ENCODE measurements at regions not wholly inside any gene's neighbourhood (a gene's known extent, or its start where the extent isn't known, plus 50 kb on each side); places are given as distances from the start of the nearest gene placed in this dataset.

- Histone ChIP-seq H3K56ac (ENCODE audit: extremely low read depth, insufficient read depth, low read length) (peak overlapping the region; percentile 29), H3K4ac (ENCODE audit: low read depth, low read length) (peak overlapping the region; percentile 78), H3K14ac (replicated peaks; ENCODE audit: low read depth, low read length) (peak overlapping the region; percentile 23; the same call in 1 of the 2 replicates), H3K23ac (ENCODE audit: low read depth, low read length) (peak overlapping the region; percentile 43; the same call in 1 of the 2 replicates), H3K27me3 (ENCODE audit: control insufficient read depth, insufficient read depth, low read length) (no peaks in the 10 kb centered on the region), H2AFZ (replicated peaks; ENCODE audit: low read length, poor library complexity) (no peak overlapping the region), H3K27ac (ENCODE audit: insufficient read depth, low read length) (peak overlapping the region; percentile 82), H3K4me3 (ENCODE audit: insufficient read depth, low read depth, low read length) (no peak overlapping the region), H4K91ac (ENCODE audit: insufficient read depth, low read depth, low read length) (peak overlapping the region; percentile 84), H3K9me3 (ENCODE audit: control insufficient read depth, insufficient read depth, low read length) (no peaks in the 10 kb centered on the region; the same call in 1 of the 2 replicates), H2BK15ac (ENCODE audit: low read depth, low read length) (peak overlapping the region; percentile 87), H3K4me2 (ENCODE audit: low read depth, low read length) (no peak overlapping the region), H2BK20ac (ENCODE audit: low read depth, low read length) (peak overlapping the region; percentile 88), H3K4me1 (ENCODE audit: control insufficient read depth, insufficient read depth, low read length) (peaks cover 15% of the 10 kb centered on the region; the same call in 1 of the 2 replicates), H4K5ac (ENCODE audit: low read depth, low read length) (peak overlapping the region; percentile 99; the same call in 1 of the 2 replicates), H2BK5ac (ENCODE audit: low read depth, low read length, poor library complexity, severe bottlenecking) (peak overlapping the region; percentile 99), H3K36me3 (ENCODE audit: control insufficient read depth, insufficient read depth, low read length) (no peaks in the 10 kb centered on the region), H2AK9ac (replicated peaks; ENCODE audit: low read depth, low read length, poor library complexity) (no peak overlapping the region), H3K79me1 (ENCODE audit: low read depth in 1 of 2, low read length in 2 of 2) (no peaks in the 10 kb centered on the region), H2AK5ac (ENCODE audit: low read depth, low read length) (peak overlapping the region; percentile 83), H3K18ac (ENCODE audit: low read depth, low read length) (peak overlapping the region; percentile 99; the same call in 1 of the 2 replicates), H4K8ac (ENCODE audit: low read depth in 2 of 2, low read length in 2 of 2) (peak overlapping the region; percentile 75 to 82), H2BK120ac (ENCODE audit: low read depth, low read length) (peak overlapping the region; percentile 91), H3K9ac (ENCODE audit: low read depth, low read length) (no peak overlapping the region), H4K20me1 (ENCODE audit: insufficient read depth, low read length) (no peaks in the 10 kb centered on the region), H3K9me1 (ENCODE audit: insufficient read depth, low read length) (peaks cover 3% of the 10 kb centered on the region; the same call in 1 of the 2 replicates)
- dilution Hi-C loops (cut with HindIII; ENCODE audit: low sequenced_read_pairs, unreplicated experiment): no loop called here
- TF ChIP-seq CEBPB (IDR thresholded peaks at IDR 0.05; ENCODE audit: low read depth, low read length) (peak; percentile 97), FOS (IDR thresholded peaks at IDR 0.05; ENCODE audit: low read depth, low read length) (no peak)
- WGBS, 2 experiments (ENCODE audit: extremely low coverage in 2 of 2, insufficient read length in 1 of 2): no CpG with 5 or more reads among the region's 3 CpGs
- POLR2A ChIA-PET (ENCODE audit: unreplicated experiment): no interaction called here
- CTCF ChIA-PET: no interaction called here
- ATAC-seq (ENCODE audit: low read depth) (peak; percentile 56), DNase-seq (peak; percentile 91)
- intact Hi-C loops (cut with micrococcal nuclease): no loop called here
- no TSS peak for BruUV-seq (replicated peaks)
- in situ Hi-C loops (cut with MboI; ENCODE audit: low sequenced_read_pairs): no loop called here
These were observed 60.8 kb upstream of the GALNT15 start for GRCh38 chr3:16113704-16114103.

Data from IMR-90 (cell line).